Activated T-helper 9 cell treated with anti-CD3 and anti-CD28 coated beads, Interleukin-2, amount 50 U/mL, for 16 hours (primary cell): ENCODE measurements at regions not wholly inside any gene's neighbourhood (a gene's known extent, or its start where the extent isn't known, plus 50 kb on each side); places are given as distances from the start of the nearest gene placed in this dataset.
"Not testable (repeated sequence)": the region's sequence is repeated elsewhere in the genome, so short reads cannot be mapped to it uniquely, and the experiment has no call there.

Source experiments
- DNase-seq: peaks from one replicate; pipeline ENCODE4 v3.0.0-alpha.2; 2020; ENCODE audit warnings: low read depth

- DNase-seq = no peak
These were observed 154.1 kb downstream of the SH3BP4 start for GRCh38 chr2:235105821-235106359.

GRCh38 chr2:235106874-235107639 lies 155.2 kb downstream of the SH3BP4 start:
- no peak for DNase-seq

- DNase-seq = no peak
These were observed 155.8 kb downstream of the SH3BP4 start for GRCh38 chr2:235107640-235107951.

GRCh38 chr2:235109561-235109960 lies 157.7 kb downstream of the SH3BP4 start:
- not testable (repeated sequence) for DNase-seq

GRCh38 chr2:235112365-235112764 lies 160.5 kb downstream of the SH3BP4 start:
- DNase-seq = no peak

GRCh38 chr2:235113854-235114253 lies 162.0 kb downstream of the SH3BP4 start:
- no peak for DNase-seq

GRCh38 chr2:235114286-235114685 lies 162.5 kb downstream of the SH3BP4 start:
- no peak for DNase-seq

GRCh38 chr2:235115521-235115920 lies 163.7 kb downstream of the SH3BP4 start:
- DNase-seq = no peak

GRCh38 chr2:235116885-235117492 lies 165.2 kb downstream of the SH3BP4 start:
- no peak for DNase-seq

GRCh38 chr2:235126768-235127167 lies 175.0 kb downstream of the SH3BP4 start:
- no peak for DNase-seq

GRCh38 chr2:235127931-235128330 lies 176.1 kb downstream of the SH3BP4 start:
- no peak for DNase-seq

GRCh38 chr2:235129850-235130249 lies 178.0 kb downstream of the SH3BP4 start:
- no peak for DNase-seq

- DNase-seq = no peak
These were observed 179.8 kb downstream of the SH3BP4 start for GRCh38 chr2:235131334-235132305.

GRCh38 chr2:235132651-235133050 lies 180.8 kb downstream of the SH3BP4 start:
- DNase-seq = no peak

GRCh38 chr2:235133837-235134236 lies 182.0 kb downstream of the SH3BP4 start:
- DNase-seq = no peak

GRCh38 chr2:235134420-235134819 lies 182.6 kb downstream of the SH3BP4 start:
- no peak for DNase-seq

GRCh38 chr2:235135195-235135965 lies 183.6 kb downstream of the SH3BP4 start:
- no peak for DNase-seq

GRCh38 chr2:235135990-235136561 lies 184.3 kb downstream of the SH3BP4 start:
- peak; percentile 2 for DNase-seq

GRCh38 chr2:235138339-235138738 lies 186.5 kb downstream of the SH3BP4 start:
- DNase-seq = no peak

- no peak for DNase-seq
These were observed 188.4 kb downstream of the SH3BP4 start for GRCh38 chr2:235139956-235140800.

GRCh38 chr2:235140801-235141081 lies 188.9 kb downstream of the SH3BP4 start:
- no peak for DNase-seq
